SK-N-MC (cell line): ENCODE measurements at regions not wholly inside any gene's neighbourhood (a gene's known extent, or its start where the extent isn't known, plus 50 kb on each side); places are given as distances from the start of the nearest gene placed in this dataset.

Source experiments
- DNase-seq: peaks from one replicate; pipeline ENCODE4 v3.0.0-alpha.2; 2011; ENCODE audit warnings: low read depth, low spot score
- H3K27ac ChIP-seq: fragments of 200-600 bp; sonication (generic); 2 replicates; pipeline ENCODE4 v1.5.1; 2016; ENCODE audit warnings: mixed run types
- H3K36me3 ChIP-seq: fragments of 200-600 bp; sonication (generic); 2 replicates; pipeline ENCODE4 v1.6.1; 2017; ENCODE audit warnings: antibody characterized with exemption, low read length, mixed read lengths; ENCODE audit not compliant: insufficient read depth
- H3K4me3 ChIP-seq: fragments of 200-600 bp; sonication (generic); 2 replicates; pipeline ENCODE4 v1.5.1; 2016
- H3K9ac ChIP-seq: fragments of 200-600 bp; sonication (generic); 2 replicates; pipeline ENCODE4 v1.8.0; 2017; ENCODE audit warnings: mixed run types, mixed read lengths; ENCODE audit not compliant: insufficient read length
- H3K9me3 ChIP-seq: fragments of 200-600 bp; sonication (generic); 2 replicates; pipeline ENCODE4 v1.6.1; 2017; ENCODE audit warnings: low read depth, mild to moderate bottlenecking, antibody characterized with exemption, low read length, moderate library complexity, mixed read lengths
- EZH2 ChIP-seq: fragments of 200-600 bp; sonication (generic); IDR thresholded peaks from one replicate; pipeline ENCODE4 v1.6.1; 2017; ENCODE audit warnings: antibody characterized with exemption
- FOXP2 ChIP-seq: optimal IDR thresholded peaks from 2 replicates; pipeline ENCODE3; 2011; ENCODE audit warnings: mild to moderate bottlenecking, moderate library complexity; ENCODE audit not compliant: insufficient read depth; ENCODE audit errors: extremely low read length, control extremely low read depth
- POLR2AphosphoS5 ChIP-seq: IDR thresholded peaks from 2 replicates; pipeline ENCODE4 v1.6.1; 2012; ENCODE audit warnings: mild to moderate bottlenecking, low read depth, low read length, borderline replicate concordance

DNA sequence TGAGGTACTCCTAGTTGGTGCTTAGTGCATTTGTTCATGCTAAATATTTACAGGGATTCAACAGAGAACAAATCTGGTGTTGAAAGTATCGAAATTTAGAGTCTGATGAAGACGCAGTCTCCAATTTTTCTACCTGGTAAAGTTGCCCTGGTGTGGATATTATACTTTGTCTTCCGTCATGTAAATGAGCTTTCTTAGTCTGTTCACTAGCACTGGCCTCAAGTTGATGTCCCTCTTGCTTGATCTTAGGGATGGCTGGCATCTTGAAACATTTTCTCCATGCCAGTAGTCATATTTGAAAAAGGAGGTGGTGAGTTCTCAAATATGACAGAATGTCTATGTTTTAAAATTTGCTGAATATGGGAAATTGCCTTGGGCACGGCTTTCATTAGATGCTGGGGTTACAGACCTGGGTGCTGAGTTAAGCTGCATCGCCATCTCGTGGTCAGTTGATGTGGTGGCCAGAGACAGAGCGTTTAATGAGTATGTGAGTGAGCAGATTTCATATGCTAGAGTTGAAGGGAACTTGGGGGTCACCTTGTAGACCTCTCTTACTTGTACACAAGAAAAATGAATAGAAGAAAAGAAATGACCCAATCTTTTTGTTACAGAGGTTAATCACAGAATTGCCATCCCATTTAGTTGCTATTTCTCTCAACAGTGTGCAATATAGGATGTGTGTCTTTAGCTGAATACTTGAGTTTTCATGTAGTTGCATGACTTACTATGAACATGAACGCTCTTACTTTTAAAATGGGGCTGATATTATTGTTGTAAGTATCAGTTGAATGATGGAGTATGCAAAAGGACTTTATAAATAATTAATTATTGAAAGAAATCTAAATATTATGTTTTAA is 172.8 kb upstream of the DCN start:
- TF ChIP-seq POLR2AphosphoS5 (no peak), EZH2 (no peak), FOXP2 (no peak)
- Histone ChIP-seq H3K36me3 (no peaks in the 10 kb centered on the region), H3K4me3 (no peak overlapping the region), H3K9me3 (no peaks in the 10 kb centered on the region; the same call in 1 of the 2 replicates), H3K9ac (no peak overlapping the region), H3K27ac (no peak overlapping the region)
- DNase-seq, result peak; percentile 57

DNA sequence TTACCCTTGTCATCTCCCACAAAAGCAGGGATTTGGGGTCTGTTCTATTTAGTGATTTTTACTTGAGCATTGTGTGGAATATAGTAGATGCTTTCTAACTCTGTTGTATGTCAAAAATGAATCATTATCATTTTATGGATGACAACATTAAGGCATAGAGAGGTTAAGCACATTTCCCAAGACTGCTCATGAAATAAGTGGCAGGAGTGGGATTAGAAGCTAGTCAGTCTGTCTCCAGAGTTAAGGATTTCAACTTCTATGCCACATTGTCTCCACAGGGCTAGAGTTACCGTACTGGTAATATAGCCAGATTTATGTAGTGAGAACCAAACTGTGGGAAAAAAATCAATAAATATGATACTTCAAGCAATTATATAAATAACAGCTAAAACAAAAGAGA is 170.6 kb upstream of the DCN start:
- Histone ChIP-seq H3K9me3 (no peaks in the 10 kb centered on the region; the same call in 1 of the 2 replicates), H3K9ac (no peak overlapping the region), H3K4me3 (no peak overlapping the region), H3K36me3 (no peaks in the 10 kb centered on the region), H3K27ac (no peak overlapping the region)
- DNase-seq, result no peak
- TF ChIP-seq POLR2AphosphoS5 (no peak), EZH2 (no peak), FOXP2 (no peak)

DNA sequence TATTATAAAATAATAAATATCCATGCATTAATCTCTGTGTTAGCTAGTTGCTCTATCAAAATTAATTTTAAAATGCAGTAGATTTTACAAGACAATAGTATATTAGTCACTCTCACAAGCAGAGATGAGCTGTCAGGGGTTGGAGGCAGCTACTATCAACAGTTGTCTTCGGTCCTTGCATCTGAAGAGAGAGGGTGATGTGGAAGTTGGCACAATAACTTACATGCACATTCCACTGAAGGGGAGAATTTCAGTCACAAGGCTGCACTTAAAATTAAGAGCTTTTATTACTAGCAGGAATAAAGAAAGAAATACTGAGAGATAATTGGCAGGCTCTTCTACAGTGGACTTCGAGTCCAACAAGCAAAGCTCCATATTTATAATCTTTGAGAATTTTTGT is 166.9 kb upstream of the DCN start:
- Histone ChIP-seq H3K9ac (no peak overlapping the region), H3K27ac (no peak overlapping the region), H3K9me3 (no peaks in the 10 kb centered on the region; the same call in 1 of the 2 replicates), H3K36me3 (no peaks in the 10 kb centered on the region), H3K4me3 (no peak overlapping the region)
- no peak for DNase-seq
- TF ChIP-seq POLR2AphosphoS5, result no peak
- TF ChIP-seq FOXP2, result no peak
- TF ChIP-seq EZH2, result no peak

DNA sequence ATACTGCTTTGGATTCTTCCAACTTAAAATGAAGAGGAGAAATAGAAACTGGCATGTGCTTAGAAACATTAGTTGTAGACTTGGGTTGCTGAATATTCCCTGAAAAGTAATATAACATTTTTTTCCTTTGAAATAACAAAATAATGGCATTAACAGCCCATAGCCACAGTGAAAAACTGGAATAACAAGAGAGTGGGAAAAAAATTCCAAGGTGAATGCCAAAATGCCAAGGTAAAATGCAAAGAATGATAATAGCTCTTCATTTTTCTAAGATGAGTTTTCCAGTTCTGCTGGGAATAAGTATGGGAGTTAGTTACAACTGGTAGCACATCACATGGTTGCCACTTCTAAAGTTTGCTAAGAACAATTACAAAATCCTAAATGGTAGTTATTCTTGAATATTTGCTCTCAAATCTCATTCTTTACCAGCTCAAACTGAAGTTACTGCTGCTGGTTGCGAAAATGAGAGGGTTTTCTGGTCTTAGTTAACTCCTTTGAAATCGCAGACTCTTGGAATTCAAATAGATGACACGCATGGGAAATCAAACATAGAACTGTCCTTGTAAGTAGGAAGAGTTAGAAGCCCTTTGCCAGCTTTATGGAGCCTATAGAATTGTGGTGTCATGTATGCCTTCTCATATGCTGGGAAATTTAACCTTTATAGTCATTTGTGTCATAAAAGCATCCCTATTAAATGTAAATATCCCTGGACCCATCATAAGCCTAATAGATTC is 165.0 kb upstream of the DCN start:
- no peak overlapping the region for H3K4me3 ChIP-seq
- no peak overlapping the region for H3K27ac ChIP-seq
- H3K9me3 ChIP-seq, result no peaks in the 10 kb centered on the region; the same call in 1 of the 2 replicates
- no peaks in the 10 kb centered on the region for H3K36me3 ChIP-seq
- no peak overlapping the region for H3K9ac ChIP-seq
- TF ChIP-seq POLR2AphosphoS5 (no peak), EZH2 (no peak), FOXP2 (no peak)
- no peak for DNase-seq

DNA sequence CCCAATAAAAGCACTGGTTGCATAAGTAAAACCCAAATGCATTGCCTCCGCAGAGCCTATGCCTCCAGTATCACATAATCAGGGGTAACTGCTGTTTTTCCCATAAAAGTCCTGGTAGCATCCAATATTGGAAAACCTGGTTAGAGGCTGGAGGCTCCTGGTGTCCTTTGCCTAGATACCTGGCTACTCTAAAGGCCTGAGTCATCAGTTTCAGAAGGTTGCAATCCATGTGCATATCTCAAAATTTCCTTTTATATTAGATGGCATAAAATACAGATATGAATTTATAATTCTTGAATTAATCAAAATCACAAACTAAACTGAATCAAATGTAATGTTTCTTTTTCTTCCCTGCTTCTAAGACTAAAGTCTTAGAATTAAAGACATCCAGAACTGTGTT is 164.2 kb upstream of the DCN start:
- no peak for TF ChIP-seq POLR2AphosphoS5
- TF ChIP-seq EZH2, result no peak
- no peak for TF ChIP-seq FOXP2

DNA sequence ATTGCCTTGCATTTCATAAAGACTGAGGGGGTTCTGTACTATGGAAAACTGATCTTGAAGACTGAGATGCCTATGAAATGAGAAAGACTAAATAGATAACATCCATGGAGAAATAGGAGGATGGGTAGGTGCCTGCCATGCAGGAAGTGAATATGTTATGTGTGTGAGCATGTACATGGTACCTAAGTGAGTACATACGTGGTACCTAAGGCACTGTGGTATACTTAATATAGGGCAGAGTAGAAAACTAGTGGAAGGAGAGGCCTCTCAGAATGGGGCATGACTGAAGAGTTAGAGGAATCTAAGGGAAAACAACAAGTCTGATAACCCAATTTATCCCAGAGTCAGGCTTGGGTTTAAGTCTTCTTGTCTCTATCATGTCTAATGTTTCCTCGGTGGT is 161.8 kb upstream of the DCN start:
- Histone ChIP-seq H3K36me3 (no peaks in the 10 kb centered on the region), H3K4me3 (no peak overlapping the region), H3K27ac (no peak overlapping the region), H3K9ac (no peak overlapping the region), H3K9me3 (no peaks in the 10 kb centered on the region)
- TF ChIP-seq FOXP2 (no peak), EZH2 (no peak), POLR2AphosphoS5 (no peak)
- DNase-seq, result no peak

More for the DNA sequence above, 164.2 kb upstream of the DCN start:
- no peak overlapping the region for H3K9ac ChIP-seq
- H3K36me3 ChIP-seq, result no peaks in the 10 kb centered on the region
- no peak for DNase-seq
- H3K4me3 ChIP-seq, result no peak overlapping the region
- no peaks in the 10 kb centered on the region; the same call in 1 of the 2 replicates for H3K9me3 ChIP-seq
- no peak overlapping the region for H3K27ac ChIP-seq

DNA sequence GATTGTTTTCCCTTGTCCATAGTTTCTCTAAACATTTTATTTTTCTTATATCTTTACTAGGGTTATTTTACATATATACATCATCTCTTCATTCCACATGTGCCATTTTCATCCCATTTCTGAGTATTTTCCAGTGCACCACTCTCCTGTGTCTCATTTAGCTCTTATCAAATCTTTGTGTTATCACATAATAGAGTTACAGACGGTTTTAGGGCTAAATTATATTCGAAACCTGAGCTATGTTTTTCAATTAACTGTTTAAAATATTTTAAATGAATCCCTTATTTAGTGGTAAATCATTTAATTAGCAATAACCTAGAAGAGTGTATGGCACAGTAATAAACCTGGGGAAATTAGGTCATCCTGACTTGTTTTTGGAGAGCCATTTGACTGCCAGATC is 160.4 kb upstream of the DCN start:
- DNase-seq, result no peak
- TF ChIP-seq EZH2 (no peak), FOXP2 (no peak), POLR2AphosphoS5 (no peak)
- no peaks in the 10 kb centered on the region for H3K9me3 ChIP-seq

DNA sequence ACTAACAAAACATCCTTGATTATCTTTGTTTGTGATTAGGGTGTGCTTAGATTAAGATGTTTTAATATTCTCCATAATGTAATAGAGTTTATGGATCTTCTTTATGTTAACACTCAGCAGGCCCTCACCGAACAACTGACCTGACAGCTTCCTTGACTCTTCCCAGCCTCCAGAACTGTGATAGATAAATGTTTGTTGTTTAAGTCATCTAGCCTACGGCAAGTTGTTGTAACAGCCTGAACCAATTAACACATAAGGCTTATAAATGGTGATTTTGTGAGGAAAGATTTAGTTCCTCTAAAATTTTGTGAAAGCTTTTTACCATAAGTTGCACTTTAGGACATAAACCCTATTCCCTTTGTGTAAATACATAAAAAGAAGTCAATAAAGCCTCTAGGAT is 156.5 kb upstream of the DCN start:
- DNase-seq, result no peak
- no peak for TF ChIP-seq EZH2
- TF ChIP-seq FOXP2, result no peak
- no peak for TF ChIP-seq POLR2AphosphoS5
- H3K27ac ChIP-seq, result no peak overlapping the region
- H3K36me3 ChIP-seq, result no peaks in the 10 kb centered on the region
- no peak overlapping the region for H3K4me3 ChIP-seq
- no peak overlapping the region for H3K9ac ChIP-seq
- no peaks in the 10 kb centered on the region for H3K9me3 ChIP-seq

More for the DNA sequence above, 160.4 kb upstream of the DCN start:
- Histone ChIP-seq H3K27ac (no peak overlapping the region), H3K36me3 (no peaks in the 10 kb centered on the region), H3K9ac (no peak overlapping the region), H3K4me3 (no peak overlapping the region)
